Activated T-helper 2 cell treated with anti-CD3 and anti-CD28 coated beads, Interferon-gamma antibody, Interleukin-2, Interleukin-4, amounts not matched to agents 10 μg/mL and 5 μg/mL and 100 μg/mL, durations not matched to agents 14 hours and 24 hours and 36 hours (primary cell): ENCODE measurements at regions not wholly inside any gene's neighbourhood (a gene's known extent, or its start where the extent isn't known, plus 50 kb on each side); places are given as distances from the start of the nearest gene placed in this dataset.
"Not testable (repeated sequence)": the region's sequence is repeated elsewhere in the genome, so short reads cannot be mapped to it uniquely, and the experiment has no call there.

Experiments
- DNase-seq: peaks from one replicate; pipeline ENCODE4 v3.0.0; 2021; ENCODE audit warnings: low spot score
- H3K27ac Mint-ChIP-seq: one replicate; pipeline ENCODE4 v1.8.0; 2021; ENCODE audit warnings: mixed read lengths
- H3K27me3 Mint-ChIP-seq: one replicate; pipeline ENCODE4 v1.8.0; 2021; ENCODE audit warnings: low read depth, mixed read lengths
- H3K36me3 Mint-ChIP-seq: one replicate; pipeline ENCODE4 v1.8.0; 2021; ENCODE audit warnings: low read depth, mixed read lengths
- H3K4me1 Mint-ChIP-seq: one replicate; pipeline ENCODE4 v1.8.0; 2021; ENCODE audit warnings: low read depth, mixed read lengths
- H3K4me3 Mint-ChIP-seq: one replicate; pipeline ENCODE4 v1.8.0; 2021; ENCODE audit warnings: low read depth, mild to moderate bottlenecking, moderate library complexity, mixed read lengths
- H3K9me3 Mint-ChIP-seq: one replicate; pipeline ENCODE4 v1.8.0; 2021; ENCODE audit warnings: mixed read lengths
- intact Hi-C: fragments of 100-400 bp; cut with micrococcal nuclease; formaldehyde crosslinking; loops from one replicate; pipeline ENCODE4 v1.15.1; 2023

DNA sequence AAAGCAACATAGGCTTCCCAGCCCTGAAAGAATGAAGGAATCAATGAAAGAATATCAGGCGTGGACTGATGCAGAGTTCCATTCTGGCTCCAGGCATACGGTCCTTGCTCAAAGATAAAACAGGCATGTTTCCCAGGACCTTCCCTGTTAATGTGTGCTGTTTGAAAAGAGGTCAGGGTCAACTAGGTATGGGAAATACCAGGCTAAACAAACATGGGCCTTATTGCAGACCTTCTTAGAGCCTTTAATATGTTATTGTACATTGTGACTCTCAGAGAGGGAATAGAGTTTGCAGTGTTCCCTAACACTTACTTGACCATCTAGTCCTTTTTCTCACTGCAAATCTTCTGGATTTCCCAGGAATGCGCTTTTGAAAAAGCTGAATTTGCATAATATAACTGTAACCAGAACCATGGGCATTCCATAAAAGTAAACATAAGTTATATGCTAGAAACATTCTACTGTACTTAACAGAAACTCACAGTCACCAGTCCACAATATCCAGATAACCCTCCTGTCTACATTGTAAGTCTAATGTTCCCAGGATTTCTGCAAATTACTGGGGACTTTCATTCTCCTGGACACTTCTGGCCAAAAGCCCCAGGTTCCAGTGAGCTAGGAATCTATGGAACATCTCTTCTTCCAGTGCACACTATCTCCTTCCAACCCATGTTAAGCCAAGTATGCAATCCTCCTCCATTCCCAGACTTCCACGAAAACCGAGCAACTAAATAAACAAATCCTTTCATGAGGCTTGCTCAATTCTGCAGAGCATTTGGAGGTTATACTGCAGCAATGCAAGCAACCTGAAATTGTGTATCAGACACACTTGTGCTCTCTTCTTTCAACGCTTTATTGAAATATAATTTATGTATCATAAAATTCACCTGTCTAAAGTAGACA lies 486.6 kb downstream of the SETD4 start:
- H3K9me3 Mint-ChIP-seq, result peaks cover 3% of the 10 kb centered on the region
- no peak overlapping the region for H3K4me3 Mint-ChIP-seq
- H3K27me3 Mint-ChIP-seq, result no peaks in the 10 kb centered on the region
- DNase-seq, result no peak
- H3K27ac Mint-ChIP-seq, result no peak overlapping the region
- intact Hi-C loops, result no loop called here
- peaks cover 5% of the 10 kb centered on the region for H3K4me1 Mint-ChIP-seq
- no peaks in the 10 kb centered on the region for H3K36me3 Mint-ChIP-seq

DNA sequence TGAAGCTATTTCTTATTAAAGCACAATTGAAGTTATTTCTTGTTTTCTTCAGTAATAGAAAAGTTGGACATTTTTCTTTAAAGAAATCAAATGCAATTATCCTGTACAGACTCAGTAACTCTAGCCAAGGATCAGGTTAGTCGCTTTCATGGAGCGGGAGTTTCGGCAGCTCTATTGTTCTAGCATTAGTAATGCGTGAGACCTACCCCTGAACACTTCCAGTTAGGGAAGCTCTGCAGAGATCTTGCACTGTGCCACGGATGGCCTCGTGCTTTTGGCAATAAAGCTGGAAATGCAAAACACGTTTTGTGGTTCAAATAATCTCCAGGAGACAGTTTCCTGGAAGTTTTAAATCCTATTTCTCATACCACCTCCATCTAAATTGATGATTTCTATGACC lies 488.4 kb downstream of the SETD4 start:
- Mint-ChIP-seq H3K27me3 (peaks cover 2% of the 10 kb centered on the region), H3K4me1 (no peaks in the 10 kb centered on the region), H3K4me3 (no peak overlapping the region), H3K36me3 (no peaks in the 10 kb centered on the region), H3K27ac (no peak overlapping the region), H3K9me3 (no peaks in the 10 kb centered on the region)
- intact Hi-C loops, result no loop called here
- DNase-seq, result no peak

DNA sequence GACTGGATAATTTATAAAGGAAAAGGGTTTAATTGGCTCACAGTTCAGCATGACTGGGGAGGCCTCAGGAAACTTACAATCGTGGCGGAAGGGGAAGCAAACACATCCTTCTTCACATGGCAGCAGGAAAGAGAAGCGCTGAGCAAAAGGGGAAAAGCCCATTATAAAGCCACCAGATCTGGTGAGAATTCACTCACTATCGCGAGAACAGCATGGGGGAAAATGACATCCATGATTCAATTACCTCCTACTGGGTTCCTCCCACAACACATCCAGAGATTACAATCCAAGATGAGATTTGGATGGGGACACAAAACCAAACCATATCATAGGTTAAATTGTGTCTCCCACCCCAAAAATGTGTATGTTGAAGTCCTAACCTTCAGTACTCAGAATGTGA lies 491.7 kb downstream of the SETD4 start:
- intact Hi-C loops, result no loop called here
- no peak for DNase-seq
- Mint-ChIP-seq H3K4me3 (no peak overlapping the region), H3K27me3 (peaks cover 6% of the 10 kb centered on the region), H3K4me1 (no peaks in the 10 kb centered on the region), H3K36me3 (no peaks in the 10 kb centered on the region), H3K9me3 (no peaks in the 10 kb centered on the region), H3K27ac (no peak overlapping the region)

DNA sequence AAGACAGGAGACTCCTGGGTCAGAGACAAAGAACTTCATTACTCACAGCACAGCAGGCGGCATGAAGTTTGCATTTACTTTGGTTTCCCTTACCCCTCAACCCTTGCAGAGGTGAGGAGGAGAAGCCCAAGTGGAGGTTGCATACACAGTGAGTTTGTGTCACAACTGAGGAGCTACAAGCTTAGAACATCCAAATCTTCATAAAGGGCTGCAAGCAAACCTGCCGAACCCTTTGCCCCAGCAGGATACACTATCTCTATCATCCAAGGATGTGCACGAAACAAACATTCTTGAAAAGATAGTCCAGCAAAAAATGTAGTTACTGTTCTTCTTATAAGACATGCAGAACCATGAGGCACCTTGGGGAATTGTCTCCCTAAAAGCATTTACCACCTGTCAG lies 493.5 kb downstream of the SETD4 start:
- no peaks in the 10 kb centered on the region for H3K4me1 Mint-ChIP-seq
- H3K27me3 Mint-ChIP-seq, result peaks cover 7% of the 10 kb centered on the region
- no peak overlapping the region for H3K27ac Mint-ChIP-seq
- intact Hi-C loops, result no loop called here
- no peaks in the 10 kb centered on the region for H3K36me3 Mint-ChIP-seq
- no peaks in the 10 kb centered on the region for H3K9me3 Mint-ChIP-seq
- DNase-seq, result no peak
- H3K4me3 Mint-ChIP-seq, result no peak overlapping the region

DNA sequence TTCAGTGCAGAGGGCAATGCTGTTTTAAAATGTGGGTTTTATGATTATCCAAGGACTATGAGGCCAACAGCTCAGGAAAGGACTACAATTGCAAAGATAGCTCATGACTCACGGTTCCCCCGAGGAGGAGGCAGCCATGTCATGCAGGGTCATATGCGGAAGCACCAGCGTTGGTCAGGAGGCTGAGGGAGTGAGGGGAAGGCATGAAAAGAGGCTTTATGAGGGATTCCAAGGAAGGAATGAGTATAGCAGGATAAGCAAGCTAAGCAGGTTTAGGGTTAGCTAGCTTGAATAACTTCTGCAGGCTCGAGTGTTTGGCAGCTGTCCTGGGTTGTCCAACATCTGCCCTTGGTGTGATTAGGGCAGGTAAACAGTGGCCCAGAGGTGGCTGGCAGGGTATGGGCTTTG lies 495.1 kb downstream of the SETD4 start:
- H3K9me3 Mint-ChIP-seq, result no peaks in the 10 kb centered on the region
- H3K4me3 Mint-ChIP-seq, result no peak overlapping the region
- no peak overlapping the region for H3K27ac Mint-ChIP-seq
- H3K4me1 Mint-ChIP-seq, result no peaks in the 10 kb centered on the region
- no peaks in the 10 kb centered on the region for H3K36me3 Mint-ChIP-seq
- H3K27me3 Mint-ChIP-seq, result peaks cover 11% of the 10 kb centered on the region
- DNase-seq, result no peak
- intact Hi-C loops, result no loop called here

DNA sequence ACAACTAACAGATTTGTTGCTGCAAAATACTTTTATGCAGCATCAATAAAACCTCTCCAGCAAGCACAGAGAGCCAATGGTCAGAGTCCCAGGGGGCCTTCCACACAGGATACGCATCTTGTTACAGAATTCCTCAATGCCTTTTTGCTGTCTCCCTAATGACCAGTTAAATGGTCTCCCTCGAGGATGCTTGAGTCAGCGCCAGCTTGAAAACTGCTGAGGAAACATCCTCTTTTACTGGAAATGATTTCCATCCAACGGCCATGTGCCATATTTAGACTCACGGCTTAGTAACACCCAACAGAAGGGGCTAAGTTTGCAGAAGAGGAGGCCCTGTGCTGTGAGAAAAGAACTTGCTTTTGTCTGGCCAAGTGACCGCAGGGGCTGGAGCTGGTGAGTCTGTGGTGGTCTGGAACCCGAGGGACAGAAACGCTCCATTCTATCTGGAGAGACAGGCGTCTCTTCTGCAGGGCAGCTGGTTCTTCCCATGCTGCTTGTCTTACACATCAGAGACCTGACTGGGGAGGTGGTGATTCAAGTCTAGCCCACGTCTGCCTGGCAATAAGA lies 496.4 kb downstream of the SETD4 start:
- H3K4me3 Mint-ChIP-seq, result no peak overlapping the region
- H3K4me1 Mint-ChIP-seq, result no peaks in the 10 kb centered on the region
- H3K27ac Mint-ChIP-seq, result no peak overlapping the region
- intact Hi-C loops, result no loop called here
- H3K9me3 Mint-ChIP-seq, result no peaks in the 10 kb centered on the region
- DNase-seq, result no peak
- H3K36me3 Mint-ChIP-seq, result no peaks in the 10 kb centered on the region
- peaks cover 13% of the 10 kb centered on the region for H3K27me3 Mint-ChIP-seq

DNA sequence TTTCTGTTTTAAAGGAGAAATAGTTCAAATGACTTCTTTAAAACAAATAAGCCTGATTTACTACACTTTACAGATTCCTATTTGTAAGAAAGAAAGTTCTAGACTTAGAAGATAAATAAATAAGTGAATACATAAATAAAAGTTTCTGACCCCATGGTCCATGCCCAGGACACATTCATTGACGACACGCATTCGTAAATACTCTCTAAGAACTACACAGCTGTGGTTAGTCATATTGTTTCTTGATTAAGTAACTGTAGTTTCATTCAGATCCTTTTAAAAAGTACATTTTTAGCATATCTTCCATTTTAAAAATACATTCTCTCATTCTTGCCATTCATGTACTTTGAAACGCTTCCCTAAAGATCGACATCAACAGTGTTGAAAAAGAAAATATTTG lies 497.4 kb downstream of the SETD4 start:
- no peak for DNase-seq
- peaks cover 12% of the 10 kb centered on the region for H3K27me3 Mint-ChIP-seq
- intact Hi-C loops, result no loop called here

DNA sequence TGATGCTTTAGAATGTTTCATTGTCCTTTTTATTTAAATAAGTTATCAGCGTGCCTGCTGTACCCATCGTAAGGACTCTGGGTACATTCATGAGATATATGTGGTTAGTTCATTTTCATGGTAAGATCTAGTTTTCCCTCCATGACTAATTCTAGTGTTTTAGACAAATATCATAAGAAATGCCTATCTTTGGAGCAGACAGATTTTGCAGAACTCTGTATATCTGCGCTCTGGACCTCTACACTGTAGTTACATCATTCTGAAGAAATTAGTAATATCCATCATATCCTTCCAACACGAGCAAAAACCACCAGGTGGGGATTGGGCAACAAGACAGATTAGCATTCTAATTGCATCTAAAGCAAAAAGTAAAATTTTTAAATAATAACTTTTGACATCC lies 499.2 kb downstream of the SETD4 start:
- Mint-ChIP-seq H3K27me3 (peaks cover 15% of the 10 kb centered on the region), H3K27ac (no peak overlapping the region), H3K9me3 (no peaks in the 10 kb centered on the region), H3K4me1 (no peaks in the 10 kb centered on the region), H3K36me3 (no peaks in the 10 kb centered on the region), H3K4me3 (no peak overlapping the region)
- DNase-seq, result no peak
- intact Hi-C loops, result no loop called here

More for the DNA sequence above, 497.4 kb downstream of the SETD4 start:
- H3K4me1 Mint-ChIP-seq, result no peaks in the 10 kb centered on the region
- H3K4me3 Mint-ChIP-seq, result no peak overlapping the region
- no peaks in the 10 kb centered on the region for H3K9me3 Mint-ChIP-seq
- no peaks in the 10 kb centered on the region for H3K36me3 Mint-ChIP-seq
- H3K27ac Mint-ChIP-seq, result no peak overlapping the region

DNA sequence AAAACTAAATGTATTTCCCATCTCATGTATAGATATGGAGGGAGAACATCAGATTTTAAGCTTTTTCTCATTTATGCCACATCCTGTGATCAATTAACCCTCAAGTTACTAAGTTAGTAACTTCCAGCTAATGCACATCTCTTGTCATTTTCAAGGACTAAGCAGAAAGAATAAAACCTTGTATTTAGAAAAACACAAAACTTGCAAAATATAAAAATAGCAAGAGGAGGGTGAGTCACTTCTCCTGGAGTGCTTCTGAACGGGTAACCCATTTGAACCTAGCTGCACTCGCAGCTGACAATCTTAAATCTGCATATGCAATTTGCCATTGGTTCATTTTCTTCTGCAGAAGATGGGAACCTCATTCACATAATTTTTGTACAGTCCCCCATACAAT lies 500.5 kb downstream of the SETD4 start:
- no peaks in the 10 kb centered on the region for H3K9me3 Mint-ChIP-seq
- intact Hi-C loops, result no loop called here
- DNase-seq, result no peak
- H3K27ac Mint-ChIP-seq, result no peak overlapping the region
- H3K36me3 Mint-ChIP-seq, result no peaks in the 10 kb centered on the region
- H3K4me1 Mint-ChIP-seq, result no peaks in the 10 kb centered on the region
- peaks cover 24% of the 10 kb centered on the region for H3K27me3 Mint-ChIP-seq
- no peak overlapping the region for H3K4me3 Mint-ChIP-seq

DNA sequence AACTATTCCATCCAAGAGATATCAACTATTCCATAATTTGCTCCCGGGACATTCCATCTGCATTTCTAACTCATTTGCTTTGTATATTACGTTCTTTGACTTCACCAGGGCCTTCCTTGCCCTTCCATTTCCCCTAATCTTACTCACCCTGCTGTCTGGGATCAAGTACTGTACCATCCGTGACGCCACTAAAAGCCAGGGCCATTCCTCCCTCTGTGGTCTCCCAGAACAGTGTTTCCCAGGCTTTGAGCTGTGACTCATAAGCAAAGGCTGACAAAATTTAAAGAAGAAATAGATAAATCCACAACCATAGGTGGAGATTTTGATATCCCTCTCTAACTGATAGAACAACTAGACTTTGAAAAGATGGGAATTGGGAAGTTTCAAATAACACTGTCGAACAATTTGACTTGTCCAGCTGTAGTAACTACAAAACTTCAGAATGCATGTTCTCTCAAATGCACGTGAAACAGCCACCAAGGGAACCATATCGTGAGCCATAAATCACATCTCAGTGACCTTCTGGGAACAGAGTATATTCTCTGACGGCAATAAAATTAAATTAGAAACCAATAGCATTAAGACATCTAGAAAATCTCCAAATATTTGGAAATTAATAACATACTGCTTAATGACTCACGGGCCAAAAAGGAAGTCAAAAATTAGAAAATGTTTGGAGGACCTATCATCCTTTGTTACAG lies 501.0 kb downstream of the SETD4 start:
- H3K27ac Mint-ChIP-seq, result no peak overlapping the region
- H3K9me3 Mint-ChIP-seq, result peaks cover 3% of the 10 kb centered on the region
- H3K36me3 Mint-ChIP-seq, result no peaks in the 10 kb centered on the region
- peaks cover 25% of the 10 kb centered on the region for H3K27me3 Mint-ChIP-seq
- DNase-seq, result no peak
- H3K4me3 Mint-ChIP-seq, result no peak overlapping the region
- intact Hi-C loops, result no loop called here
- H3K4me1 Mint-ChIP-seq, result no peaks in the 10 kb centered on the region

DNA sequence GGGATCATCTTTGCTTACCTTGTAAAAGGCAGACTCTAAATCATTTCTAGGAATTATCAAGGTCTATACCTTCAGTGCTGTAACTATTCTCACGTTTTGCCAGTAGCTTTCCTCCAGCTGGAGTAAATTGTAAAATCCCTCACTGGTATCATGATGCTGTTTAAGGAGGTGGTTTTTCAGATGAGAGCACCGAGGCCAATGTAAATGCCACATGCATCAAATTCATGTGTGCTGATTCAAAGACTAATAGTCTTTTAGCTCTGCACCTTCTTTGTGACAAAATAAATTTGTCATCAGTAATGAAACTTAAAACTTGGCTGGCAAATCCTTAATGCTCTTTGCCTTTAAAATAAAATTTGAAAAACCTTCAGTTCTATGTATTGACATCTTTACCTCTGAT lies 503.8 kb downstream of the SETD4 start:
- intact Hi-C loops, result no loop called here
- Mint-ChIP-seq H3K4me3 (no peak overlapping the region), H3K9me3 (peaks cover 3% of the 10 kb centered on the region), H3K36me3 (no peaks in the 10 kb centered on the region), H3K4me1 (no peaks in the 10 kb centered on the region), H3K27ac (no peak overlapping the region), H3K27me3 (peaks cover 24% of the 10 kb centered on the region)
- no peak for DNase-seq

DNA sequence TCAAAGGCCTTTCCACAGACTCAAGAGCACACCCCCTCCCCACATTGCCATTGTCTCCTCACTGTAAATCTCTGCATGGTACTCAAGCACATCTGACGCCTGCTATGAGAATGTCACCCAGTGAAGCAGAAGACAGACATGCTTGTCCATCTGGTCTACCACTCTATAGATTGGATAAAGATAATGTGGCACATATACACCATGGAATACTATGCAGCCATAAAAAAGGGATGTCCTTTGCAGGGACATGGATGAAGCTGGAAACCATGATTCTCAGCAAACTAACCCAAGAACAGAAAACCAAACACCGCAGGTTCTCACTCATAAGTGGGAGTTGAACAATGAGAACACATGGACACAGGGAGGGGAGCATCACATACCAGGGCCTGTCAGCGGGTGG lies 503.4 kb upstream of the RUNX1 start:
- H3K9me3 Mint-ChIP-seq, H3K27ac Mint-ChIP-seq, H3K4me1 Mint-ChIP-seq, DNase-seq, H3K36me3 Mint-ChIP-seq, H3K4me3 Mint-ChIP-seq, intact Hi-C loops: not testable (repeated sequence)
- H3K27me3 Mint-ChIP-seq, result peaks cover 20% of the 10 kb centered on the region
